Endothelial cell of umbilical vein (primary cell): ENCODE measurements at regions not wholly inside any gene's neighbourhood (a gene's known extent, or its start where the extent isn't known, plus 50 kb on each side); places are given as distances from the start of the nearest gene placed in this dataset.

Experiments used
- EZH2 ChIP-seq: IDR thresholded peaks from 2 replicates; pipeline ENCODE4 v1.6.1; 2012; ENCODE audit warnings: borderline replicate concordance, low read depth, mild to moderate bottlenecking, moderate library complexity, low read length, inconsistent platforms; ENCODE audit not compliant: severe bottlenecking
- FOS ChIP-seq: IDR thresholded peaks from 2 replicates; pipeline ENCODE4 v1.6.1; 2011; ENCODE audit warnings: mild to moderate bottlenecking, low read length, moderate library complexity, borderline replicate concordance; ENCODE audit not compliant: insufficient read depth
- MYC ChIP-seq: IDR thresholded peaks from one replicate; pipeline ENCODE4 v1.6.1; 2011; ENCODE audit warnings: mild to moderate bottlenecking, low read depth, low read length
- POLR2A ChIP-seq: IDR thresholded peaks from 2 replicates; pipeline ENCODE4 v1.6.1; 2012; ENCODE audit warnings: low read depth, mild to moderate bottlenecking, control low read depth, low read length
- POLR2AphosphoS5 ChIP-seq: IDR thresholded peaks from 2 replicates; pipeline ENCODE4 v1.6.1; 2012; ENCODE audit warnings: low read depth, mild to moderate bottlenecking, control low read depth, low read length, moderate library complexity; ENCODE audit not compliant: insufficient read depth
- TF ChIP-seq, protein P1 (sequence below), 2 donors: IDR thresholded peaks; 1 replicate in 1 of 2; 2 replicates in 1 of 2; pipeline ENCODE4 v1.5.1; 2011; ENCODE audit warnings: low read length in 2 of 2, mild to moderate bottlenecking in 2 of 2, moderate library complexity in 2 of 2, control low read depth in 1 of 2, inconsistent platforms in 1 of 2, low read depth in 1 of 2; ENCODE audit not compliant: insufficient read depth in 1 of 2; ENCODE audit errors: extremely low read depth in 1 of 2
- TF ChIP-seq, protein P2 (sequence below): IDR thresholded peaks from 2 replicates; pipeline ENCODE4 v1.6.1; 2011; ENCODE audit not compliant: insufficient read depth, insufficient read length

DNA sequence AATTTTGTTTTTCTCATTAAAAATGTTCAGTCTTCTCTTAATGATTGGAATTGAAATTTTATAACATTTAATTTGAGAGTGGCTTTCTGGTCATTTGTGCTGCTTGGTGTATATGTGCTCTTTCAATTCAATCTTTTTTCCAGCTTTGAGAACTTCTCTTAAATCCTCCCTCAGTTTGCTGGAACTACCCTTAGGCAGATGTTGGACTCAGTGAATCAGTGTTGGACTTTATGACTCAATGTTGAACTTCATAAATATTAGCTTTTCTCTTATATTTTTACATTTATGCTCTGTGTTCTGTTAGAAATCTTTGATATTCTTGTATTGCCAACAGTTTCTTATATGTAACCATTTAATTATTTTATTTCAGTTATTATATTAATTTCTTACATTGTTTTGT is 935.5 kb upstream of the FBXO33 start:
- TF ChIP-seq, protein P1, sequence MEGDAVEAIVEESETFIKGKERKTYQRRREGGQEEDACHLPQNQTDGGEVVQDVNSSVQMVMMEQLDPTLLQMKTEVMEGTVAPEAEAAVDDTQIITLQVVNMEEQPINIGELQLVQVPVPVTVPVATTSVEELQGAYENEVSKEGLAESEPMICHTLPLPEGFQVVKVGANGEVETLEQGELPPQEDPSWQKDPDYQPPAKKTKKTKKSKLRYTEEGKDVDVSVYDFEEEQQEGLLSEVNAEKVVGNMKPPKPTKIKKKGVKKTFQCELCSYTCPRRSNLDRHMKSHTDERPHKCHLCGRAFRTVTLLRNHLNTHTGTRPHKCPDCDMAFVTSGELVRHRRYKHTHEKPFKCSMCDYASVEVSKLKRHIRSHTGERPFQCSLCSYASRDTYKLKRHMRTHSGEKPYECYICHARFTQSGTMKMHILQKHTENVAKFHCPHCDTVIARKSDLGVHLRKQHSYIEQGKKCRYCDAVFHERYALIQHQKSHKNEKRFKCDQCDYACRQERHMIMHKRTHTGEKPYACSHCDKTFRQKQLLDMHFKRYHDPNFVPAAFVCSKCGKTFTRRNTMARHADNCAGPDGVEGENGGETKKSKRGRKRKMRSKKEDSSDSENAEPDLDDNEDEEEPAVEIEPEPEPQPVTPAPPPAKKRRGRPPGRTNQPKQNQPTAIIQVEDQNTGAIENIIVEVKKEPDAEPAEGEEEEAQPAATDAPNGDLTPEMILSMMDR (IDR thresholded peaks at IDR 0.05; ENCODE audit: extremely low read depth in 1 of 2, insufficient read depth in 1 of 2, low read depth in 1 of 2, low read length in 2 of 2), result no peak
- TF ChIP-seq POLR2A, result no peak
- TF ChIP-seq, protein P2, sequence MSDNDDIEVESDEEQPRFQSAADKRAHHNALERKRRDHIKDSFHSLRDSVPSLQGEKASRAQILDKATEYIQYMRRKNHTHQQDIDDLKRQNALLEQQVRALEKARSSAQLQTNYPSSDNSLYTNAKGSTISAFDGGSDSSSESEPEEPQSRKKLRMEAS, result no peak
- no peak for TF ChIP-seq EZH2
- TF ChIP-seq FOS, result no peak
- TF ChIP-seq POLR2AphosphoS5, result no peak
- no peak for TF ChIP-seq MYC
